Testis (tissue), 2 donors: ENCODE measurements at regions not wholly inside any gene's neighbourhood (a gene's known extent, or its start where the extent isn't known, plus 50 kb on each side); places are given as distances from the start of the nearest gene placed in this dataset.

Experiments
- POLR2A ChIP-seq: fragments of 450-650 bp; IDR thresholded peaks from one replicate; pipeline ENCODE4 v1.6.1; 2017; ENCODE audit warnings: antibody characterized with exemption, mild to moderate bottlenecking, moderate library complexity
- TF ChIP-seq, protein P1 (sequence below), 3 experiments: fragments of 450-650 bp in 2 of 3; fragments of 200-600 bp in 1 of 3; sonication (generic) in 1 of 3; IDR thresholded peaks; one replicate each; pipeline ENCODE4 v1.5.1; 2016 to 2019; ENCODE audit warnings: antibody characterized with exemption in 3 of 3, mild to moderate bottlenecking in 2 of 3, moderate library complexity in 1 of 3

GRCh38 chr13:72218966-72219365 is 352.0 kb upstream of the DACH1 start:
- TF ChIP-seq POLR2A = no peak
- TF ChIP-seq, protein P1, sequence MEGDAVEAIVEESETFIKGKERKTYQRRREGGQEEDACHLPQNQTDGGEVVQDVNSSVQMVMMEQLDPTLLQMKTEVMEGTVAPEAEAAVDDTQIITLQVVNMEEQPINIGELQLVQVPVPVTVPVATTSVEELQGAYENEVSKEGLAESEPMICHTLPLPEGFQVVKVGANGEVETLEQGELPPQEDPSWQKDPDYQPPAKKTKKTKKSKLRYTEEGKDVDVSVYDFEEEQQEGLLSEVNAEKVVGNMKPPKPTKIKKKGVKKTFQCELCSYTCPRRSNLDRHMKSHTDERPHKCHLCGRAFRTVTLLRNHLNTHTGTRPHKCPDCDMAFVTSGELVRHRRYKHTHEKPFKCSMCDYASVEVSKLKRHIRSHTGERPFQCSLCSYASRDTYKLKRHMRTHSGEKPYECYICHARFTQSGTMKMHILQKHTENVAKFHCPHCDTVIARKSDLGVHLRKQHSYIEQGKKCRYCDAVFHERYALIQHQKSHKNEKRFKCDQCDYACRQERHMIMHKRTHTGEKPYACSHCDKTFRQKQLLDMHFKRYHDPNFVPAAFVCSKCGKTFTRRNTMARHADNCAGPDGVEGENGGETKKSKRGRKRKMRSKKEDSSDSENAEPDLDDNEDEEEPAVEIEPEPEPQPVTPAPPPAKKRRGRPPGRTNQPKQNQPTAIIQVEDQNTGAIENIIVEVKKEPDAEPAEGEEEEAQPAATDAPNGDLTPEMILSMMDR (IDR thresholded peaks at IDR 0.05) = no peak
